Thymus (tissue), 11 donors: ENCODE measurements at regions not wholly inside any gene's neighbourhood (a gene's known extent, or its start where the extent isn't known, plus 50 kb on each side); places are given as distances from the start of the nearest gene placed in this dataset.

Source experiments
- DNase-seq, 9 donors: peaks; one replicate each; pipeline ENCODE4 v3.0.0-alpha.2; 2013; ENCODE audit warnings: low spot score in 9 of 9, low read depth in 6 of 9, missing footprints in 1 of 9
- H3K27ac ChIP-seq, 2 donors: one replicate each; pipeline ENCODE4 v1.5.1; 2013; ENCODE audit warnings: control low read depth in 1 of 2, low read depth in 1 of 2, low read length in 1 of 2, mild to moderate bottlenecking in 1 of 2, moderate library complexity in 1 of 2
- H3K27me3 ChIP-seq, 2 donors: one replicate each; pipeline ENCODE4 v1.5.1; 2013; ENCODE audit warnings: low read length in 1 of 2; ENCODE audit not compliant: control insufficient read depth in 2 of 2, insufficient read depth in 1 of 2
- H3K36me3 ChIP-seq, 2 donors: one replicate each; pipeline ENCODE4 v1.5.1; 2013; ENCODE audit warnings: low read length in 1 of 2, mild to moderate bottlenecking in 1 of 2, moderate library complexity in 1 of 2; ENCODE audit not compliant: control insufficient read depth in 2 of 2, insufficient read depth in 2 of 2
- H3K4me1 ChIP-seq, 2 donors: one replicate each; pipeline ENCODE4 v1.5.1; 2013; ENCODE audit warnings: low read length in 2 of 2; ENCODE audit not compliant: control insufficient read depth in 2 of 2, insufficient read depth in 2 of 2
- H3K4me3 ChIP-seq, 2 donors: one replicate each; pipeline ENCODE4 v1.5.1; 2013; ENCODE audit warnings: low read length in 2 of 2, control low read depth in 1 of 2, mild to moderate bottlenecking in 1 of 2
- H3K9me3 ChIP-seq, 2 donors: one replicate each; pipeline ENCODE4 v1.5.1; 2013; ENCODE audit warnings: low read length in 1 of 2, mild to moderate bottlenecking in 1 of 2; ENCODE audit not compliant: control insufficient read depth in 2 of 2, insufficient read depth in 1 of 2
- WGBS: extraction: QIAGEN DNeasy Blood & Tissue Kit; methylation state at CpG from one replicate; pipeline ENCODE4 v1.1.7; 2013; 5-methylcytosine and 5-hydroxymethylcytosine counted together
- donor health status: healthy.

DNA sequence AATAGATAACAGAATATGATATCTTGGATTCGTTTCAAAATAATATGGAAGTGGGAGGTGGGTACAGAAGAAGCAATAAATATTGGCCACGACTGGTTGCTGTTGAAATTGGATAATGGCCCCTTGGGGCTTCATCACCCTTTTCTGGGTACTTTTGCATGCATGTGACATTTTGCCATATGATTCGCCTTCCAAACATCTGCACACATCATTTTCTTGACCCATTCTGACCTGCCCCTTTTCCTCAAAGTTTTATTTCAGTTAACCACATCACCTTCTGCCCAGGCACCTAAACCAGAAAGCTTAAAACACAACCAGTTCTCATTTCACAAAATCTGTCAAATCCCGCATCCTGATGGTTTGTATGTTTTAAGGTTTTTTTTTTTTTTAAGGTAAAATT lies 116.7 kb upstream of the AGAP1 start:
- Histone ChIP-seq H3K27me3 (no peaks in the 10 kb centered on the region), H3K4me3 (no peak overlapping the region), H3K27ac (no peak overlapping the region), H3K9me3 (no peaks in the 10 kb centered on the region), H3K36me3 (no peaks in the 10 kb centered on the region), H3K4me1 (no peaks in the 10 kb centered on the region)
- WGBS = 77% methylated on average over 4 of the region's 4 CpGs
- no peak for DNase-seq

DNA sequence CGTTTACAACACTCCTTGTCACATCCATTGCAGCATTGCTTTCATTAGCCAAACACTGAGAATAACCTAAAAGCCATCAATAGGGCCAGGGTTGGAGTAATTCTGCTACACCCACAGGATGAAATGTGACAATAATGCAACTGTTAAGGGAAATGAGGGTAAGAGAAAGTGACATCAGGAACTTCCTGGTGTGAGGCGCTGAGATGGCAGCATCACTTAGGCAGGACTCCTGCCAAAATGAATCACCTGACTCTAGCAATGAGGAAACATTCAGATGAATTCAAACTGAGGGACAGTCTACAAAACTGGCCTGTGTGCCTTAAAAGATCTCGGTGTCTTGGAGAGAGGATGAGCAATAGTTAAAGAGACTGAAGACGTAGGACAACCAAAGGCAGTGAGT lies 115.6 kb upstream of the AGAP1 start:
- no peaks in the 10 kb centered on the region for H3K27me3 ChIP-seq
- no peak overlapping the region for H3K27ac ChIP-seq
- H3K36me3 ChIP-seq = no peaks in the 10 kb centered on the region
- no peaks in the 10 kb centered on the region for H3K9me3 ChIP-seq
- no peaks in the 10 kb centered on the region for H3K4me1 ChIP-seq
- DNase-seq = no peak
- WGBS = 50% methylated on average over 4 of the region's 4 CpGs
- H3K4me3 ChIP-seq = no peak overlapping the region

GRCh38 chr2:235378944-235379343 lies 114.9 kb upstream of the AGAP1 start:
- no peaks in the 10 kb centered on the region for H3K9me3 ChIP-seq
- H3K4me1 ChIP-seq = no peaks in the 10 kb centered on the region
- H3K27me3 ChIP-seq = no peaks in the 10 kb centered on the region
- no peaks in the 10 kb centered on the region for H3K36me3 ChIP-seq
- no peak overlapping the region for H3K4me3 ChIP-seq
- 86% methylated on average over 4 of the region's 4 CpGs for WGBS
- no peak for DNase-seq
- H3K27ac ChIP-seq = no peak overlapping the region

DNA sequence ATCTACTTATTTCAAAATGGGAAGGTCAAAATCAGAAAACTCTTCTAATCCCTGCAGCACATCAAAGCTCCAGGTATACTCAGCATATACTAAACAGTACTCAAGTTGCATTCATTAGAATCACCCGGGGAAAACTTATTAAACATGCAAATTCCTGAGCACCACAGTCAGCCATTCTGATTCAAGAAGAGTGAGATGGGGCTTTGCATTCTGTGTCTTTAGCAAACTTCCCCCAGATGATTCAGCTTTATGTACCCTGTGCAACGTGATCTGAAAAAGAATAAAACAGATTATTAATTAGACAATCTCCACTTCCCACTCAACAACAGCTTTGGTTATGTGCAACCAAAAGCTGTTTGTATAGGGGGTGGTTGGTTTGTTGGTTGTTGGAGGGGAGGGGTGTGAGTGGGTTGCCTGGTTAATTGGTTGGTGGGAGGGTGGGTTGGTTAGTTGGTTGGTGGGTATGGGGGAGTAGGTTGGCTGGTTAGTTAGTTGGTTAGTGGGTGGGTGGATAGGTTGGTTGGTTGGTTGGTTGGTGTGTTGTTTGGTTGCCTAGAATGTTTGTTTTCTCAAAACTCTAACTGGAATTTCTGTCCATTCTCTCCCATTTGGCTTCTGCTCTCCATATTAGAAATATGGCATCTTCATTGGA lies 112.5 kb upstream of the AGAP1 start:
- WGBS = 82% methylated on average over 2 of the region's 2 CpGs
- H3K4me3 ChIP-seq = no peak overlapping the region
- H3K27ac ChIP-seq = no peak overlapping the region
- no peaks in the 10 kb centered on the region for H3K36me3 ChIP-seq
- H3K9me3 ChIP-seq = no peaks in the 10 kb centered on the region
- H3K27me3 ChIP-seq = no peaks in the 10 kb centered on the region
- DNase-seq = no peak
- H3K4me1 ChIP-seq = no peaks in the 10 kb centered on the region

- Histone ChIP-seq H3K9me3 (no peaks in the 10 kb centered on the region), H3K4me1 (no peaks in the 10 kb centered on the region), H3K36me3 (no peaks in the 10 kb centered on the region), H3K27ac (no peak overlapping the region), H3K27me3 (no peaks in the 10 kb centered on the region), H3K4me3 (no peak overlapping the region)
- WGBS = 88% methylated on average over 6 of the region's 6 CpGs
- no peak for DNase-seq
Observed at GRCh38 chr2:235382179-235382578, 111.7 kb upstream of the AGAP1 start.

DNA sequence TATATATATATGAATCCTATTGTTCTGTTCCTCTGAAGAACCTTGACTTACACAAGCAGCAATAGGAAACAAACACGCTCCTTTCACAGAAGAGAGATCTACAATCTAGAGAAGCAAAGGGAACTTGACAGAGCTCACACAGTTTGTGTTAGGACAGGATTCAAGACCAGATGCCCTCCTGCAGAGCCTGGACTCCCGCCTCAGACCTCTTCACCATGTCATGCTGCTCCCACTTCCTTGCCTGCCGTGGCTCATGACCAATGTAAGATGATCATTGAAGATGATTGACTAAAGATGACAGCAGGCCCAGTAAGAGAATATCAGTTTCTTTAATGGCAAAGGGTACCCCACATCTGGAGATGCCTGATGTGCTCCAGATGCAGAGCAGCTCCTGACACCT lies 111.2 kb upstream of the AGAP1 start:
- H3K27ac ChIP-seq = no peak overlapping the region
- no peaks in the 10 kb centered on the region for H3K27me3 ChIP-seq
- no peak overlapping the region for H3K4me3 ChIP-seq
- H3K9me3 ChIP-seq = no peaks in the 10 kb centered on the region
- H3K4me1 ChIP-seq = no peaks in the 10 kb centered on the region
- 85% methylated on average over 3 of the region's 3 CpGs for WGBS
- H3K36me3 ChIP-seq = no peaks in the 10 kb centered on the region
- DNase-seq = no peak

- 94% methylated on average over 8 of the region's 8 CpGs for WGBS
Observed at GRCh38 chr2:235383272-235383843, 110.5 kb upstream of the AGAP1 start.

GRCh38 chr2:235384624-235385023 lies 109.2 kb upstream of the AGAP1 start:
- H3K27me3 ChIP-seq = no peaks in the 10 kb centered on the region
- no peaks in the 10 kb centered on the region for H3K4me1 ChIP-seq
- H3K4me3 ChIP-seq = no peak overlapping the region
- no peak overlapping the region for H3K27ac ChIP-seq
- no peaks in the 10 kb centered on the region for H3K9me3 ChIP-seq
- WGBS = 79% methylated on average over 24 of the region's 24 CpGs
- no peak for DNase-seq
- H3K36me3 ChIP-seq = no peaks in the 10 kb centered on the region

More at GRCh38 chr2:235383272-235383843, 110.5 kb upstream of the AGAP1 start:
- Histone ChIP-seq H3K4me1 (no peaks in the 10 kb centered on the region), H3K4me3 (no peak overlapping the region), H3K27me3 (no peaks in the 10 kb centered on the region), H3K9me3 (no peaks in the 10 kb centered on the region), H3K27ac (no peak overlapping the region), H3K36me3 (no peaks in the 10 kb centered on the region)
- DNase-seq = no peak

GRCh38 chr2:235389626-235390025 lies 104.2 kb upstream of the AGAP1 start:
- no peak for DNase-seq
- no peak overlapping the region for H3K27ac ChIP-seq
- no peaks in the 10 kb centered on the region for H3K4me1 ChIP-seq
- H3K9me3 ChIP-seq = peaks cover 0 to 6% of the 10 kb centered on the region in 2 donors
- 82% methylated on average over 5 of the region's 5 CpGs for WGBS
- H3K4me3 ChIP-seq = no peak overlapping the region
- H3K36me3 ChIP-seq = no peaks in the 10 kb centered on the region
- no peaks in the 10 kb centered on the region for H3K27me3 ChIP-seq
